HG02678 (cell line): ENCODE measurements at regions not wholly inside any gene's neighbourhood (a gene's known extent, or its start where the extent isn't known, plus 50 kb on each side); places are given as distances from the start of the nearest gene placed in this dataset.
A peak's percentile ranks its signal among the peaks of the same experiment; 100 is the strongest.

Source experiments
- ATAC-seq: cut with Tn5 transposase; IDR thresholded peaks from one replicate; pipeline ENCODE4 v1.9.1; 2021; ENCODE audit warnings: mild to moderate bottlenecking, moderate library complexity; ENCODE audit not compliant: unreplicated experiment

- no peak for ATAC-seq
Observed at GRCh38 chr9:1201262-1201661, 151.1 kb downstream of the DMRT2 start.

- no peak for ATAC-seq
Observed at GRCh38 chr9:1201901-1202300, 151.7 kb downstream of the DMRT2 start.

GRCh38 chr9:1202512-1203280 is 152.5 kb downstream of the DMRT2 start:
- ATAC-seq: no peak

- no peak for ATAC-seq
Observed at GRCh38 chr9:1207686-1208085, 157.5 kb downstream of the DMRT2 start.

- no peak for ATAC-seq
Observed at GRCh38 chr9:1208157-1208556, 158.0 kb downstream of the DMRT2 start.

- ATAC-seq: no peak
Observed at GRCh38 chr9:1210954-1211353, 160.8 kb downstream of the DMRT2 start.

GRCh38 chr9:1216532-1216931 is 166.4 kb downstream of the DMRT2 start:
- no peak for ATAC-seq

GRCh38 chr9:1217076-1217475 is 166.9 kb downstream of the DMRT2 start:
- ATAC-seq: no peak

GRCh38 chr9:1219284-1219683 is 169.1 kb downstream of the DMRT2 start:
- no peak for ATAC-seq

- ATAC-seq: no peak
Observed at GRCh38 chr9:1221298-1221697, 171.1 kb downstream of the DMRT2 start.

GRCh38 chr9:1222511-1222910 is 172.4 kb downstream of the DMRT2 start:
- no peak for ATAC-seq

- peak; percentile 63 for ATAC-seq
Observed at GRCh38 chr9:1231998-1232919, 182.1 kb downstream of the DMRT2 start.

GRCh38 chr9:1233568-1233967 is 183.4 kb downstream of the DMRT2 start:
- ATAC-seq: no peak

GRCh38 chr9:1235650-1236049 is 185.5 kb downstream of the DMRT2 start:
- no peak for ATAC-seq

GRCh38 chr9:1236061-1236460 is 185.9 kb downstream of the DMRT2 start:
- no peak for ATAC-seq

GRCh38 chr9:1238407-1238806 is 188.2 kb downstream of the DMRT2 start:
- no peak for ATAC-seq

- ATAC-seq: no peak
Observed at GRCh38 chr9:1248743-1249142, 198.6 kb downstream of the DMRT2 start.

GRCh38 chr9:1253064-1253979 is 203.2 kb downstream of the DMRT2 start:
- no peak for ATAC-seq

- ATAC-seq: no peak
Observed at GRCh38 chr9:1254071-1254470, 203.9 kb downstream of the DMRT2 start.

GRCh38 chr9:1256178-1256577 is 206.0 kb downstream of the DMRT2 start:
- no peak for ATAC-seq

GRCh38 chr9:1261266-1261665 is 211.1 kb downstream of the DMRT2 start:
- ATAC-seq: no peak
